Hippocampal formation (tissue), 2 donors: ENCODE measurements at regions not wholly inside any gene's neighbourhood (a gene's known extent, or its start where the extent isn't known, plus 50 kb on each side); places are given as distances from the start of the nearest gene placed in this dataset.
A peak's percentile ranks its signal among the peaks of the same experiment; 100 is the strongest.

Experiments
- DNase-seq, 2 donors: peaks; one replicate each; lab custom pipeline; 2025; lab: John Stamatoyannopoulos, UW

DNA sequence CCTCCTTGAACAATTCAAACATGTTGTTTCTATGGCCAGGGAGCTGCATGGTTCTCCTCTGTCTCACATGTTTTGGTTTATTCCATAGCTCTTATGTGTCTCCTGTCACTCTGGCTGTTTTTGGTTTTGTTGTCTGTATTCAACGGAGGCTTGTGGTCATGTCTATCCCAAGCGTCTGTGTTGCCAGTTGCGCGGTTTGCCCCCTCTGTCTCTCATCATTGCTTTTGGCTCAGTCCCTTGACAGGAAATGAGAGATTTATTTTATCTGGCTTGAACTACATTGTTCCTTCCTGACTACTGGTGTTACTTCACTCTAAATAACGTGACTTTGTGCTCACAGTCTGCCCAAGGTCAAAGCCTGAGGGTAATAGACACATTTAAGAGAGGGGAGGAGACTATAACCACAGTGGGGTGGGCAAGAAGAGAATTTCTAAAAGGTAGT, 96.4 kb upstream of the SOX5 start:
- no peak for DNase-seq

DNA sequence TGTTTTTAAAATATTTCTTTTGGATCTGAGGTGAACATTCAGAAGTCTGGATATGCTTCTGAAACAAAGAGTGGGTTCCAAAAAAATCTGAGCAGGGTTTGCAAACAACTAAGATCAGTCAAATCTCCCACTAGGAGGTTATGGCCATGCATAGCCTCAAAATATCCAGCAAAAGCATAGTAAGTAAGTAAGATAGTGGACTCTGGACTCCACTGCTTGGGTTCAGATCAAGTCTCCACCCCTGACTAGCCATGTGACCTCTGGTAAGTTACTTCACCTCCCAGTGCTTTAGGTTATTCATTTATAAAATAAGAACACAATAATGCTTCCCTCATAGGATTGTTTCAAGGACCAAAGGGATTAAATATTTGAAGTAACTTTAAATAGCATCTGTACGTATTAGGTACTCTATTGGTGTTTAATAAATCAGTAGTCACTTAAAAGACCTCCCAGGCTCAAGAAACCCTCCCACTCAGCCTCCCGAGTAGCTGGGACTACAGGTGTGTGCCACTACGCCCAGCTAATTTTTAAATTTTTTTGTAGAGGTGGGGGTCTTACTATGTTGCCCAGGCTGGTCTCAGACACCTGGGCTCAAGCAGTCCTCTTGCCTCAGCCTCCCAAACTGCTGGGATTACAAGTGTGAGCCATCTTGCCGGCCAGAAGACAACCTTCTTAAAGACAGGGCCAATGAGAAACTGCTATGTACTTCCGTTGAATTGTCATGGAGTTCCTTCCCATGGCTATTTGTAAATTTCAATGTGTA, 95.7 kb upstream of the SOX5 start:
- DNase-seq = no peak

DNA sequence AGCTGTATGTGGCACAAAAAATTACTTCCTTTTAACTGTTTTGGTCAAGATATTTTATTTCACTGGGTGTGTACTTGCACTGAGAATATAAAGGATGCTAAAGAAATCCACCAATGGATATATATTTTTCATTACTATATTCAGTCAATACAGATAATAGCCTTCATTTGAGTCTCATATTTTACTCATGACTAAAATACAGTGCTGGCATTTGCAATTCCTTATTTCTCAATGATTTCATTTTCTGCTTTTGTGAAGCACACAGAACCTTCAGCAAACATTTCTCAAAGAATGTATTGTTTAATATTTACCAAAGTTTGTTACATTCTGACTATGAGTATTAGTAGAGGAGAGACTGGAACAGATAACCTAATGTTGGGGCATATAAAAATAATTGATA, 93.2 kb upstream of the SOX5 start:
- no peak for DNase-seq

DNA sequence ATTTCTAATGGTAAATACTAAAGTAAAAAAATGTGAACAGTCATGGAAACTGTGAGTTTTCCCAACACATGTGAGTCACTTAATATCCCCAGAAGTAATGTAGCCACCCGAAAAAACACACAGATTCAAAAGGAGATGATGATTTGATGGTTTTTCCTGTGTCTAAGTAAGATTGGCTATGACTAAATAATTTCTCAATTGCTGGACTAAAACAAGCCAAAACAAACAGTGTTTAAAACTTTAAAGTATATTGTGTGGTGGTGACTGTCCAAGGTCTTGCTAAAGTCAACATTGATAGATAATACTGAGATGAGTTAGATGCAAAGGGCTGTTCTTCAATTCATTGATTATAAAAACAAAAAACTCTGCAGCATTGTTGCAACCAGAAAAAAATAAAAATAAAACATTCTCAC, 89.6 kb upstream of the SOX5 start:
- DNase-seq = no peak

DNA sequence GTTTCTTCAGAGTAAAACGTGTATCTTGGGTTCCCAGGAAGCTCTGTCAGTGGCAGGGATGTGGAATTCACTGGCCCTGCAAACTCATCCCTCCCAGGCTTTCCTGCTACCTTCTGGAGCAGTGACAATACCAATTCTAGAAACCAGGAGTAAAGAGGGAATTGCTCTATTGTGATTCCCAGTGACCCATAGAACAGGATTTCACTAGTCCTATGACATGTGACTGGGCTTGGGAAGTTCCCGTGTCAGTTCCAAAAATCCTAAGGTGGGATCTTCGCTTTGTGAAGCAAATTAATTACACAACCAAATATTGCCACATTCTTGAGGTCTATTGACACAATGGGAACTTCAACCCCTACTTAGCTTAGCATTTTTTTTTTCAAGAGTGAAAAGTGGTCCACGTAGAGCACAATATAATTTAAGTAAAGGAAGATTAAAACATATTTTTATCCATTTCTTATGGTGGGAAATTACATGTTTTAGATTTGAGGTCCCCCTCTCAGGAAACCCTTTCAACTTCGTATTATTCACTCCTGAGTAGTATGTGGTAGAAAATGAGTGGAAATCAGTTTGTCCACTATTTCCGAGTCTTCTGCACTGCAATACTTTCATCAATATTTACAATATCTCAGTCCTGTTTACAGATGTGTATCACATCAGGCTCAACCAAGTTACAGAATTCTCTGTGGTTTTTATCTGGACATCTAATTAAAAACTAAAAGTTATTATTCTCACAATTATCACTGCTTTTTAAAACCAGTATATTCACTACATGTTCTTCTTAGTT, 88.9 kb upstream of the SOX5 start:
- no peak for DNase-seq

DNA sequence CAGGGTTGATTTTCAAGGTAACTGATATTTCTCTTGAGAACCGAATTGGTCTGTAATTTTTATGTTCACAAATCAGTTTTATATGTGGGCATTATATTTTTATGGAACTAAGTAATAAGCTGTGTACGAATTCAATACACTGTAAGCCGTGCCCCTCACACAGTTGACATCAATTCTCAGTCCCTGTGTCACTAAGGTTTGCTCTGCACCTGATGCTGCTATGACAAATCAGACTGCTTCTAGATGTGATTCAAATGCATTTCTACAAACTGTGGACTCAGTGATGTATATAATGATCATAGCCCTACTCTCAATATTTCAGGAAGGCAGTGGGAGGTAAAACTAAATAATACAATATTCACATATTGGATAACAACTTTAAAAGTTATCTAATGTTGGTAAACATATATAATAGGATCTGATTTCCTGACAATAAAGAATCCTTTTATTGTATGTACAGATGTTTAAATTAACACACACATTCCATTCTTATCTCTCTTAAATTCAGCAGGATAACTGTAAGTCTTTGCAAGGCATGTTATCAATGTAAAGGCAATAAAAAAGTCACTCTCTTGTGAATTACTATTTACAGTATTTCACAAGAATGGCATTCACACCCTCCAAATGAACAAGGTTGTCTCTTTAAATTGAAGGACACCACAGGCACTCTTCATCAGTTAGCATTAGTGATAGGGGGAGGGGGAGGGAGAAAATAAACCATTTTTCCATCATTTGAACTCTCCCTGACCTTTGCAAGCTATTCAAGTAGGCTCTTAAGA, 87.2 kb upstream of the SOX5 start:
- no peak for DNase-seq

DNA sequence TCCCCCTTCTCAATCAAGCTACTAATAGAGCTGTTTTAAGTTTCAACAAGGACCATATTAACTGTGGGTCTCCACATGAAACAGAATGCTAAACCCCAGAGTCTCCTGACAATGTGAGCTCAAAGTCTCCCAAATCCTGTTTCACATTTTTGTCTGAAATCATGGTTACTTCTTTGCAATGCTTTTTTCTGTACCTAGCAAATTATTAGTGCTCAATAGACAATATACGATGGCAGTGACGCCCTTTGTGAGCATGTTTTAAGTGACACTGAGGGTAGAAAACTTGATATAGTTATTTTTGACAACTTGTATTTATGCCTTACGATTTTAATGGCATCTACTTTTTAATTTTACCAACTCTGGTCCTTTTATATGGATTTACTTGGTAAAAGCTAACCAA, 85.4 kb upstream of the SOX5 start:
- DNase-seq = no peak

DNA sequence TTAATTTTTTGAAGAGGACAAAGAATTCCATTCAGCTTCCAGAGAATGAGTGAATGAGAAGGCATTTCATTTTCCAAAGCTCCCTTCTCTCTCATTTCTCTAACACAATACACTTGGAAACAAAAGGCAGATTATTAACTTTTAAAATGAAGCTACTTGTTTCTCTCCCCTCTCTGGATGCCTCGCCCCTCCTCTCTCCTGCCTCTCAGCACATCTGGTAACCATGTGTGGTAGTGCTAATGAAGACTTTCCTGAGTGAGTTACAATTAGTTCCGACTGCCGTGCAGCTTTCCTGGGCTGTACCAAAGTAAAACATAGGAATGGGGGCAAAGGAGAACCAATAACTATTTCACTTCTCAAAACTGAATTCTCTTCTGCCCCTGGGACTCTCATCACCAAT, 84.7 kb upstream of the SOX5 start:
- DNase-seq = no peak

DNA sequence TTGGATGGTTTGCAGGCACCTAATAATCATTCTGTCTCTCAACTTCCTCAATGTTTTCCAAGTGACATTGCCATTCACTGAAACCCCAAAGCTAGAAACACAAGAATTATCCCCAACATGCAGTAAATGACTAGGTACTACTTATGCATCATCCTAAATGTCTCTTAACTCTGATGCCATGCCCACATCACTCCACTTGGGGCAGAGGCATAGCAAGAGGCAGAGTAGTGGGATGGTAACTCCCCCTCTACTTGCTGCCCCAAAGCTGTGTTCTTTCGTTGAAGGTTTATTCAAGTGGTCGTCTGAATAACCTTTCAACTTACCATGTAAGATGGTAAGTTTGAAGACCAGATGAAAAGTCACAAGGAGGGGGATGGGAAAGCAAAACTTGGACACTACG, 77.9 kb upstream of the SOX5 start:
- no peak for DNase-seq

DNA sequence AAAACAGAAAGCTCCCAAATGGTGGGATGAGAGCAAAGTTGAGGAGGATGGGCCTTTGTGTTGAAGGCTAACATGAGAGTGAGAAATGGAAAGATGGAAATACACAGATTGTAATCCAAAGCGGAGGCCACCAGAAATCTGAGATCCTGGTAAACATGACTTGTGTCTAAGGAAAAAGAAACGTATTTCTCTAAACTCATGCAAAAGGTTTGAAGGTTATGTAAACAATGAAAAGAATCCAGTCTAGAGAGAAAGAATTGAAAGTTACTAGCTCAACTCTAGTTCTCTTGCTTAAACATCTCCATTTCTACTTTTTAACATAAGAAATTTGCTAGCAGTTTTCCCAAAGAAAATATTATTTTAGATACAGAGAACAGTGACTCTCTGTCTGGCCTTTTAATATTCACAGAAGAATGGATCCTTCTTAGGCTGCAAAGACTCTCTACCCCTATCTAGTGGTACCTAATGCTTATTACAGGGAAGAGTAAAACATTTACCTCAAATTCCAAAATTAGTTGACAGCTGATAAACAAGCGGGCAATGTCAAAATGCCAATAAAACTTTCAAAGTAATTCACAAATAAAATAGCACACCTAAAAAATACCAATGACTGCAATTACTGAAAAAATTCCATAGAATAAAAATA, 75.8 kb upstream of the SOX5 start:
- DNase-seq = no peak

DNA sequence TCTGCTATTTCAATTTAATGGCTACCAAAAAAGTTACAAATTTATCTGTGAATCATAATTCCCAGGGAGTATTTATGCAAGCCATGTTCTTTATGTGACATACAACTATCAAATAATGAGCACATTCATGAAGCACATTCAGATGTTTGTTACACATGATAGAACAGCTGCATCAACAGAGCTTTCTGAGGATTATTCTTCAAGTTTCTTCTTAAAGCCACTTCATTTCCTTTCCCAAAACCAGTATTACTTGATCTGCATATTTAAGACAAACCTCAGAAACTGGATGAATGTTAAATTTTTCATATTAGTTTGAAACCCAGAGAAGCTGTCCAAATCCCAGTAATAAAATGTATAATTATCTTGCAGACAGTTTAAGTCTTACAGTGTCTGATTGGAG, 73.6 kb upstream of the SOX5 start:
- no peak for DNase-seq

DNA sequence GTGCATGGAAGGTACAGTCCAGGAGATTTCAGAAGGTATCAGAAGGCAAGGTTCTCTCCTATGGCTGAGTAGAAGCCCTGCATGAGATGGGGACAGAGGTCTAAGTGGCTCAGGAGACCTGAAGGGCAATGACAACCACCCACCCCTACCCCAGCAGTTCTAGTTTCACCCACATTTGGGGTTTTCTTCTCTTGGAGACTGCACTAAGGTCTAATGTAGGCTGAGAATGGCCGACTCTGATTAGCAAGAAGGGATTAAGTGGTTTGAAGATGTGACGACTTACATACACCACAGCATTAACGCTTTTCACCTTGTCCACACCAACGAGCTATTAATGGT, 71.7 kb upstream of the SOX5 start:
- DNase-seq = no peak

DNA sequence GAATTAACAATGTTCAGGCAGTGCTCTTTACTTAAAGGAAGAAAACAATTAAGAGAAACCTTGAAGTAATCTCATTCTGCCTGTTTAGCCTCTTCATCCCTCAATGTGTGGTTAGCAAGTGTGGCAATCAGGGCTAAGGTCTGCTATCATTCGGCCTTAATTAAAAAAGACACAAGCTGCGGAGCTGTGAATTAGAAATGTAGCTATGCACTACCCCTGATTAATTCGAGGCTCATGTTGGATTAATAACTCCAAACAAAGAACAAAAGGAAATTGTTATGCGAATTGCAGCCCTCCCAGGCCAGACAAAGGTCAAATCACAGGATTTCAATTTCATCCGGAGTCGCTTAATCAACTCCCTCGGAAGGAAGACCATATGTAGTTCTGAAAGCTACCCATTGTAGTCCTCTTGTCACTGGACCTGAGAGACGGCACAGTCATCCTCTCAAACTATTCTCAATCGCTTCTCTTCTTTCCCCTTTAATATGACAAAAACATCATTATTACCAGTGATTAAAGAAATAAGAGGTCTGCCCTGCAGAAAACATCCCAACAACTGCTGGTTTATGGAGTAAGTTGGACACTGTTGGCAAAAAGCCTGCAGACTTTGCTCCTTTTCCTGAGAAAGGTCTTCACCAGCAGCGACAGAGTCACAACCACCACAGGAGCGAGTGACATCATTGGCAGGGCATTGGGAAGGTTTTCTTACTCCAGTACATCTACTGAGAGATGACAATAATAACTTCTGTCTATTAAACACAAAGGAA, 71.1 kb upstream of the SOX5 start:
- no peak for DNase-seq

DNA sequence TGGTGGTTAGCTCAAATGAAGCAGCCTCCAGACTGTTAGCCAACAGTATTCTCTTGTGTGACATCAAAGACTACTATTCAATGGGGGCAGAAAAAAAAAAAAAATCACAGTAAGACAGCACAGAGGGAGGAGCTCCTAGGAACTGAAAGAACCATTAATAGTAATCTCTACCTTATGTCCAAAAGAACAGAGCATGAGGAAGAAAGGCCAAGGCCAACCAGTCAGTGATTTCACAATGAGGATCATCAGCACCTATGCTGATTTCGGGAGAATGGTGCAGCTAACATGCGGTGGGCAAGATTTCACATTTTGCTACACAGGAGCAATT, 66.3 kb upstream of the SOX5 start:
- DNase-seq = no peak

DNA sequence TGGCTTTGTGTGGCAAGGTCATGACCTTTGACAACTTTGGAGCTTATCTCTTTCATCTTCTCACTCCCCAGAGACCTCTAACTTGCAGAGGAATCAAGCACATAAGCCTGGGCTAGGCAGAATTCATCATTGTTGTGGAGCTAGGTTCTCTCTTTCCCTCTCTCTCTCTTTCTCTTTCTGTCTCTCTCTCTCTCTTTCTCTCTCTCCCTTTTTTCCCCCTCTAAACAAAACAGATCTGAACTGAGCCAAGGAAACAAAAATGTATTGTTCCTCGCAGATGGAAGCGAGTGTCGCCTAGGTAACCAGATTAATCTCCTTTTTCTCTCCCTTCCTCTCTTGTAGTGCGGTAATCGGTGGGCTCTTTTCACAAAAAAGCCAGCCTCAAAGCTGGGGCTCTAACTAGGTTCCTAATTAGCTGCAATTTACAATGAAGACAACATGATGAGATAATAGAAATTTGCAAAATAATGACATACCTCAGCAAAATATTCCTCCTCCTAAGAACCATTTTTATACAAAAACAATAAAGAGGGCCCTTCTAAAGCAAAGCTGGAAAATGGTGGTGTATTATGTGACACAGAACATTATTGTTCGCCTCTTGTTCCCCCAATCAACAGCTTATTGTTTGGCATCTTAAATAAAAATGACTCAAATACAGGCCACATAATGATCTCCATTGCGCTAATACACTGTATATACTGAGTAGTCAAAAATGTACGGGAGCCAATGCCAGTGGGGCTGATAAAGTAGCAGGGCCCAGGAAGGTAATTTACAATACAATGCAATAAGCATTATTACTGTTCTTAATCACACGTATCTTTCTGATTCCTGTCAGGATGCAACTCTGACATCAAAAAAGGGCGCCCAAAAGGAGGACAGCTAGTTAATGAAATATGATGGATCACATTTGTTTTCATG, 65.7 kb upstream of the SOX5 start:
- peak in 1 of 2 donors; percentile 22 for DNase-seq

DNA sequence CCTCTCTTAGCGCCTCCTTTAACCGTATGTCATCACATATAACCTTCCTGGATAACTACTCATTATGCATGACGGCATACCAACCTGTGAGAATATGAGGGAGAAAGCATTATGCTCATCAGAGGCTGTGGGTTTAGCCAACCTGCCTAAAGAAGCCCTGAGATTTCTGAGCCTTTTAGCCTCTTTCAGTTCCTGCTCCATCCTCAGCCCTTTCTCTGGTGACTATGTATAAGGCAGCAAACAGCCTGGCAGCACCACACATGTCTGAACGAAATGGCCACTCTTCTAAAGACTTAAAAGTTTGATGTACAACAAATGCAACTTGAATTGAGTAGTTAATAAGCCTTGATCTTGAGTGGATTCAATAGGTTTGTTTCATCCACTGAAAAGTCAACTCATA, 64.8 kb upstream of the SOX5 start:
- DNase-seq = no peak

DNA sequence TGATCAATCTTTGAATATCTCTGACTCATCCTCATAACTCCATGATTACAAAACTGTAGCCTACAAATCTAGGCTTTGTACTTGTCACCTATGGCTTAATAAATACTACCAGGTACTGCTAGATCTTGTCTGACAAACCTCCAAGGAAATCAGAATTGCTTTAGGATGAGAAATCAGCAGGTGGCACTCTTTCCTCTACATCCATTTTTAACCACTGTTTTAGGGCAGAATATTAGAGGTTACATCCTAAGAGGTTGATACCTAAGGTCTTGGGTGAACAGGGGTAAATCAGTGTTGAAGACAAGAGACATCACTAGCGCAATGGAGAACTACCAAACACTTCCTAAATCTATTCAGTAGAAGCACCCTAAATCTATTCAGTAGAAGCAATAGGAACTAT, 63.1 kb upstream of the SOX5 start:
- DNase-seq = no peak

DNA sequence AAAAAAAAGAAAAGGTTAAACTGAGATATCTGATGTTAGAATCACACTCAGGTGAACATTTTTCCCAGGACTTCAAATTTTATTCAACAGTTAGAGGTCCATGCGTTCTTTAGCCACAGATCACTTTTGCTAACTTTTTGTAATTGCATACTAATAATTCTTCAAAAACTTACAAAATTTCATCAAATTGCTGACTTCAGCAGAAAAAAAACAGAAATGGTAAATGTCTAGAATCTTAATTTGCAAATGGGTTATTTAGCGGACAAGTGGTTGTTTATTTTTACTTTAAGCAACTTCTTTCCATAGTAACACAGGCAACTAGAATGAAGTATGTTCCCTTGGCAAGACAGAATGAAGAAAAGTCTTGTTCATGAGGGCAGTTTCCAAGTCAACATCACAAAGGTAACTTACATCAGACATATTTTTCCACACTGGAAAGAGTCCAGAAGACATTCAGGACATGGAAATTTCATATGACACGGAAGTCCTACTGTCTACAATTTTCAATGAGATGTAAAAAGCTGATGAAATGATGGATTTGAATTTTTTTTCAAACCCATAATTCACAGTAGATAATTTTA, 62.5 kb upstream of the SOX5 start:
- peak in 1 of 2 donors; percentile 6 for DNase-seq

DNA sequence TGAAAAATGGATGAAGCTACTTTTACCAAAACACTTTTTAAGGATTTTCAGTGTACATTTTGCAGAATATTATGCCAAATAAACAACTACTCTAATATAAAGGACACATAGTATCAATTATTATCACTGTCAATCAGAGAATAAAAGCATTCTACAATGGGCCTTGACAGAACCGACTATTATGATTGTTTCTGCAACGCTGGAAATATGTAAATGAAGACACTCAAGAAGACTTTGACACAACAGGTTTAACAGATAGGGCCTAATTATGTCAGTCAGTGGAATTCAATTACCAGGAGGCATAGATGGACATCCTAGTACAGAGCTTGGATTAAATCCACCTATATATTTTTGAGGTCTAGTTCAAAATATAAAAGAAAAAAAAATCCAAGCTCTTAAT, 58.7 kb upstream of the SOX5 start:
- no peak for DNase-seq
